SK-N-MC (cell line): ENCODE measurements at regions not wholly inside any gene's neighbourhood (a gene's known extent, or its start where the extent isn't known, plus 50 kb on each side); places are given as distances from the start of the nearest gene placed in this dataset.

Experiments used
- EZH2 ChIP-seq: fragments of 200-600 bp; sonication (generic); IDR thresholded peaks from one replicate; pipeline ENCODE4 v1.6.1; 2017; ENCODE audit warnings: antibody characterized with exemption
- POLR2AphosphoS5 ChIP-seq: IDR thresholded peaks from 2 replicates; pipeline ENCODE4 v1.6.1; 2012; ENCODE audit warnings: mild to moderate bottlenecking, low read depth, low read length, borderline replicate concordance

DNA sequence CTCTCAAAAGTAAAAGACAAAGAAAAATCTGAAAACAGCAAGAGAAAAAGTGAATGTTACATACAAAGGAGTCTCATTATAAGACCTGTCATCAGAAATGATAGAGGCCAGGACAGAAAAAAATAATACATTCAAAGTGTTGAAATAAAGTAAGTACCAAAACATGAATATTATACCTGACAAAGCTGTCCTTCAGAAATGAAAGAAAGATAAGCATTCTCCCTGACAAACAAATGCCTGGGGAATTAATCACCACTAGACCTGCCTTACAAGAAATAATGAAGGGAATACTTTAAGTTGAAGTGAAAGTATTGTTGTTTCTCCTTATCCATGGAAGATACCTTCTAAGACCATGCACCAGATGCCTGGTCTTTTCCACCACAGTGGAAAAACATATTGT lies 1605.2 kb upstream of the CDH6 start:
- no peak for TF ChIP-seq EZH2
- TF ChIP-seq POLR2AphosphoS5: no peak
